ENCODE measurements at regions not wholly inside any gene's neighbourhood (a gene's known extent, or its start where the extent isn't known, plus 50 kb on each side); places are given as distances from the start of the nearest gene placed in this dataset.

DNA sequence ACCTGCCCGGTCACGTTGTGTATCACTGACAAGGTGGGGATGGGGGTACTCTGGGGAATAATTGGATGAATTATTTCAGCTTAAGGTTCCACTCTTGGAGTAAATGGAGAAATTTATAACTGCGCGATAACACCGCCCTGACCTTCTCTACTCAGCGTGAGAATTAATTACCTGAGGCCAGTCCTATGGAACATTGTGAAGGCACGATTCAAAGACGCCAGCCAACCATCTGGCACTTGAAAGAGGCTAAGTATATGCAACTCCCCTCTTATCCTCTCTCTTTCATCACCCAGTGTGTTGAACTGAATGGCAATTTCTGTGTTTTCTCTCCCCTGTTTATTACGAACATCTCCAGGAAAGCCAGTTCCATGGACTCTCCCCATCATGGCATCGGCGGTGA, 235.5 kb upstream of the TUT7 start:
- H3K27ac Mint-ChIP-seq = no peak overlapping the region
- intact Hi-C loops (cut with micrococcal nuclease) = no loop called here
- H3K4me3 Mint-ChIP-seq = no peak overlapping the region
- no peaks in the 10 kb centered on the region for H3K9me3 ChIP-seq (replicated peaks in 1 of 2; ENCODE audit: control insufficient read depth in 1 of 2, insufficient read depth in 1 of 2, low read length in 2 of 2)
- no peak overlapping the region for H2AFZ ChIP-seq (ENCODE audit: insufficient read depth, low read depth, low read length, poor library complexity, severe bottlenecking)
- peaks cover 2 to 6% (median 3%) of the 10 kb centered on the region in 3 donors for H3K27me3 Mint-ChIP-seq (ENCODE audit: low read depth in 3 of 3)
- H3K36me3 Mint-ChIP-seq = no peaks in the 10 kb centered on the region
- H3K27ac ChIP-seq (ENCODE audit: low read depth in 1 of 2, low read length in 2 of 2) = no peak overlapping the region
- H3K36me3 ChIP-seq (replicated peaks in 1 of 2; ENCODE audit: control insufficient read depth in 1 of 2, insufficient read depth in 2 of 2, low read length in 2 of 2) = no peaks in the 10 kb centered on the region
- H3K4me1 ChIP-seq (ENCODE audit: control insufficient read depth in 1 of 2, insufficient read depth in 2 of 2, low read length in 2 of 2) = no peaks in the 10 kb centered on the region
- no peaks in the 10 kb centered on the region for H3K79me2 ChIP-seq (ENCODE audit: insufficient read depth, low read length)
- H4K20me1 ChIP-seq (ENCODE audit: insufficient read depth, low read length) = no peaks in the 10 kb centered on the region
- H3K4me1 Mint-ChIP-seq = no peaks in the 10 kb centered on the region
- peaks cover 0 to 7% (median 3%) of the 10 kb centered on the region in 7 donors for H3K9me3 Mint-ChIP-seq
- TF ChIP-seq, protein P1, sequence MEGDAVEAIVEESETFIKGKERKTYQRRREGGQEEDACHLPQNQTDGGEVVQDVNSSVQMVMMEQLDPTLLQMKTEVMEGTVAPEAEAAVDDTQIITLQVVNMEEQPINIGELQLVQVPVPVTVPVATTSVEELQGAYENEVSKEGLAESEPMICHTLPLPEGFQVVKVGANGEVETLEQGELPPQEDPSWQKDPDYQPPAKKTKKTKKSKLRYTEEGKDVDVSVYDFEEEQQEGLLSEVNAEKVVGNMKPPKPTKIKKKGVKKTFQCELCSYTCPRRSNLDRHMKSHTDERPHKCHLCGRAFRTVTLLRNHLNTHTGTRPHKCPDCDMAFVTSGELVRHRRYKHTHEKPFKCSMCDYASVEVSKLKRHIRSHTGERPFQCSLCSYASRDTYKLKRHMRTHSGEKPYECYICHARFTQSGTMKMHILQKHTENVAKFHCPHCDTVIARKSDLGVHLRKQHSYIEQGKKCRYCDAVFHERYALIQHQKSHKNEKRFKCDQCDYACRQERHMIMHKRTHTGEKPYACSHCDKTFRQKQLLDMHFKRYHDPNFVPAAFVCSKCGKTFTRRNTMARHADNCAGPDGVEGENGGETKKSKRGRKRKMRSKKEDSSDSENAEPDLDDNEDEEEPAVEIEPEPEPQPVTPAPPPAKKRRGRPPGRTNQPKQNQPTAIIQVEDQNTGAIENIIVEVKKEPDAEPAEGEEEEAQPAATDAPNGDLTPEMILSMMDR (IDR thresholded peaks at IDR 0.05) = no peak
- no peak overlapping the region for H3K4me3 ChIP-seq (replicated peaks in 1 of 3; ENCODE audit: low read depth in 2 of 3, low read length in 3 of 3)
- no peak for DNase-seq
- WGBS (ENCODE audit: insufficient coverage) = 96% methylated on average over 5 of the region's 11 CpGs
- H3K9ac ChIP-seq (ENCODE audit: insufficient read depth, low read length, poor library complexity, severe bottlenecking) = no peak overlapping the region
- H3K4me2 ChIP-seq (replicated peaks; ENCODE audit: extremely low read depth, low read length, poor library complexity, severe bottlenecking) = no peak overlapping the region
- no peaks in the 10 kb centered on the region for H3K27me3 ChIP-seq (ENCODE audit: control insufficient read depth in 2 of 2, insufficient read depth in 2 of 2, low read length in 2 of 2)

DNA sequence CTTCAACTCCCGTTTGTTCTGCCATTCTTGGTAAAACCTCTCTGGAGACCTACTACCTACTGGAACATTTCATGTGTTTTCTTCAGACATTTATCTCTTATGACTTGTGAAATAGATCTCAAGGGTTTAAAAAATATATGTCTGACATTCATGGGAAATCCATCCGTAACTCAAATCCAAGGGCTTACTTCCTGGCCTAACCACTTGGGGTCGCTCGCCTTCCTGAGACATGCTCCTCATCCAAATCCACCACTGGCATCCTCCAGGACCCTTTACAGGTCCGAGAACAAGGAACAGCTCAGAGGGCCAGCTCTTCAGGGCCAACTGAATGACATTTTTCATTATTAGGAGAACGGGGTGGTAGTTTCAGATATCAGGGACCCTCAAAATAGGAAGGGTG, 235.1 kb upstream of the TUT7 start:
- Histone ChIP-seq H3K9ac (ENCODE audit: insufficient read depth, low read length, poor library complexity, severe bottlenecking) (no peak overlapping the region), H3K27ac (ENCODE audit: low read depth in 1 of 2, low read length in 2 of 2) (no peak overlapping the region), H3K9me3 (replicated peaks in 1 of 2; ENCODE audit: control insufficient read depth in 1 of 2, insufficient read depth in 1 of 2, low read length in 2 of 2) (no peaks in the 10 kb centered on the region), H3K36me3 (replicated peaks in 1 of 2; ENCODE audit: control insufficient read depth in 1 of 2, insufficient read depth in 2 of 2, low read length in 2 of 2) (no peaks in the 10 kb centered on the region), H4K20me1 (ENCODE audit: insufficient read depth, low read length) (no peaks in the 10 kb centered on the region), H3K4me1 (ENCODE audit: control insufficient read depth in 1 of 2, insufficient read depth in 2 of 2, low read length in 2 of 2) (no peaks in the 10 kb centered on the region), H3K27me3 (ENCODE audit: control insufficient read depth in 2 of 2, insufficient read depth in 2 of 2, low read length in 2 of 2) (no peaks in the 10 kb centered on the region), H3K4me2 (replicated peaks; ENCODE audit: extremely low read depth, low read length, poor library complexity, severe bottlenecking) (no peak overlapping the region), H2AFZ (ENCODE audit: insufficient read depth, low read depth, low read length, poor library complexity, severe bottlenecking) (no peak overlapping the region), H3K4me3 (replicated peaks in 1 of 3; ENCODE audit: low read depth in 2 of 3, low read length in 3 of 3) (no peak overlapping the region), H3K79me2 (ENCODE audit: insufficient read depth, low read length) (no peaks in the 10 kb centered on the region)
- Mint-ChIP-seq H3K4me3 (no peak overlapping the region), H3K9me3 (peaks cover 0 to 7% (median 3%) of the 10 kb centered on the region in 7 donors), H3K27ac (no peak overlapping the region), H3K36me3 (no peaks in the 10 kb centered on the region), H3K4me1 (no peaks in the 10 kb centered on the region), H3K27me3 (ENCODE audit: low read depth in 3 of 3) (peaks cover 2 to 6% (median 3%) of the 10 kb centered on the region in 3 donors)
- WGBS (ENCODE audit: insufficient coverage) = 100% methylated on average over 1 of the region's 6 CpGs
- intact Hi-C loops (cut with micrococcal nuclease) = no loop called here
- TF ChIP-seq, protein P1 (IDR thresholded peaks at IDR 0.05) = no peak
- DNase-seq = no peak

All from CD14-positive monocyte (primary cell).